Hepatocyte (in vitro differentiated cells): ENCODE measurements at regions not wholly inside any gene's neighbourhood (a gene's known extent, or its start where the extent isn't known, plus 50 kb on each side); places are given as distances from the start of the nearest gene placed in this dataset.
"Not testable (repeated sequence)": the region's sequence is repeated elsewhere in the genome, so short reads cannot be mapped to it uniquely, and the experiment has no call there.

Experiments used
- EZH2phosphoT487 ChIP-seq: fragments of 200-600 bp; sonication (generic); IDR thresholded peaks from one replicate; pipeline ENCODE4 v1.6.1; 2018; ENCODE audit warnings: antibody characterized with exemption, mild to moderate bottlenecking, low read depth, moderate library complexity; ENCODE audit not compliant: unreplicated experiment, severe bottlenecking
- TF ChIP-seq, protein P1 (sequence below): fragments of 200-600 bp; sonication (generic); IDR thresholded peaks from 2 replicates; pipeline ENCODE4 v1.5.1; 2016; ENCODE audit warnings: antibody characterized with exemption, mild to moderate bottlenecking; ENCODE audit not compliant: poor library complexity

DNA sequence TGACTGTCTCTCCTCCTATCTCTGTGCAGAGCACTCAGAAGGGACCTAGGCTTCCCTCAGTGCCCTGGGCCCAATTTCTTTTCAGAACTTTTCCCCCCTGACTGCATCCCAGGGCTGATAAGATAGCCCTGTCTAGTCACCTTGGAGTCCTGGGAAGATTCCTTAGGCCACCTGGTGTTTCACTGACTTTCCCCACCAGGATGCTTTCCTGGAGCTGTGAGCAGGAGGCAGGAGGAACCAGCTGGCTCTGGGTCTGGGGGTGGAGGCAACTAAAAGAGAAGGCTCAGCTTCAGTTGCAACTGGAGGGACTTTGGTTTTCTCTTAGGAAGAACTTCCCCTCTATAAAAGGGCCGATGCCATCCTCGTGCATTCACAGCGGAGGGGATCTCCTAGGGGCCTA, 115.1 kb downstream of the TNFRSF13B start:
- TF ChIP-seq, protein P1, sequence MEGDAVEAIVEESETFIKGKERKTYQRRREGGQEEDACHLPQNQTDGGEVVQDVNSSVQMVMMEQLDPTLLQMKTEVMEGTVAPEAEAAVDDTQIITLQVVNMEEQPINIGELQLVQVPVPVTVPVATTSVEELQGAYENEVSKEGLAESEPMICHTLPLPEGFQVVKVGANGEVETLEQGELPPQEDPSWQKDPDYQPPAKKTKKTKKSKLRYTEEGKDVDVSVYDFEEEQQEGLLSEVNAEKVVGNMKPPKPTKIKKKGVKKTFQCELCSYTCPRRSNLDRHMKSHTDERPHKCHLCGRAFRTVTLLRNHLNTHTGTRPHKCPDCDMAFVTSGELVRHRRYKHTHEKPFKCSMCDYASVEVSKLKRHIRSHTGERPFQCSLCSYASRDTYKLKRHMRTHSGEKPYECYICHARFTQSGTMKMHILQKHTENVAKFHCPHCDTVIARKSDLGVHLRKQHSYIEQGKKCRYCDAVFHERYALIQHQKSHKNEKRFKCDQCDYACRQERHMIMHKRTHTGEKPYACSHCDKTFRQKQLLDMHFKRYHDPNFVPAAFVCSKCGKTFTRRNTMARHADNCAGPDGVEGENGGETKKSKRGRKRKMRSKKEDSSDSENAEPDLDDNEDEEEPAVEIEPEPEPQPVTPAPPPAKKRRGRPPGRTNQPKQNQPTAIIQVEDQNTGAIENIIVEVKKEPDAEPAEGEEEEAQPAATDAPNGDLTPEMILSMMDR, result not testable (repeated sequence)
- TF ChIP-seq EZH2phosphoT487, result not testable (repeated sequence)
